Hepatocyte (in vitro differentiated cells): ENCODE measurements at regions not wholly inside any gene's neighbourhood (a gene's known extent, or its start where the extent isn't known, plus 50 kb on each side); places are given as distances from the start of the nearest gene placed in this dataset.

Experiments
- DNase-seq: peaks from one replicate; pipeline ENCODE4 v3.0.0-alpha.2; 2016; ENCODE audit warnings: low spot score
- H2AFZ ChIP-seq: fragments of 200-600 bp; sonication (generic); 2 replicates; pipeline ENCODE4 v1.6.0; 2016; ENCODE audit warnings: antibody characterized with exemption, mild to moderate bottlenecking
- H3K27ac ChIP-seq: fragments of 200-600 bp; sonication (generic); 2 replicates; pipeline ENCODE4 v1.5.1; 2016; ENCODE audit warnings: mild to moderate bottlenecking
- H3K27me3 ChIP-seq: fragments of 200-600 bp; sonication (generic); 2 replicates; pipeline ENCODE4 v1.6.1; 2016
- H3K36me3 ChIP-seq: fragments of 200-600 bp; sonication (generic); replicated peaks from 2 replicates; pipeline ENCODE4 v1.5.1; 2016; ENCODE audit warnings: low read depth; ENCODE audit not compliant: insufficient read depth
- H3K4me1 ChIP-seq: fragments of 200-600 bp; sonication (generic); 2 replicates; pipeline ENCODE4 v1.5.1; 2016; ENCODE audit warnings: mild to moderate bottlenecking, moderate library complexity; ENCODE audit not compliant: insufficient read depth
- H3K4me2 ChIP-seq: fragments of 200-600 bp; sonication (generic); 2 replicates; pipeline ENCODE4 v1.6.0; 2016
- H3K4me3 ChIP-seq: fragments of 200-600 bp; sonication (generic); 2 replicates; pipeline ENCODE4 v1.5.1; 2016; ENCODE audit warnings: mild to moderate bottlenecking
- H3K79me2 ChIP-seq: fragments of 200-600 bp; sonication (generic); 2 replicates; pipeline ENCODE4 v1.6.0; 2017; ENCODE audit warnings: mild to moderate bottlenecking
- H3K9me2 ChIP-seq: fragments of 200-600 bp; sonication (generic); replicated peaks from 2 replicates; pipeline ENCODE4 v1.6.0; 2017; ENCODE audit warnings: mild to moderate bottlenecking; ENCODE audit not compliant: insufficient read depth
- H3K9me3 ChIP-seq: fragments of 200-600 bp; sonication (generic); 2 replicates; pipeline ENCODE4 v1.5.1; 2016; ENCODE audit warnings: low read depth, mild to moderate bottlenecking
- H4K20me1 ChIP-seq: fragments of 200-600 bp; sonication (generic); 2 replicates; pipeline ENCODE4 v1.6.0; 2016; ENCODE audit warnings: mild to moderate bottlenecking; ENCODE audit not compliant: insufficient read depth, poor library complexity, severe bottlenecking
- CTCF ChIP-seq: fragments of 200-600 bp; sonication (generic); IDR thresholded peaks from 2 replicates; pipeline ENCODE4 v1.5.1; 2016; ENCODE audit warnings: antibody characterized with exemption, mild to moderate bottlenecking; ENCODE audit not compliant: poor library complexity
- EZH2 ChIP-seq: fragments of 200-600 bp; sonication (generic); IDR thresholded peaks from 2 replicates; pipeline ENCODE4 v1.6.1; 2016; ENCODE audit warnings: antibody characterized with exemption, mild to moderate bottlenecking, borderline replicate concordance
- EZH2phosphoT487 ChIP-seq: fragments of 200-600 bp; sonication (generic); IDR thresholded peaks from one replicate; pipeline ENCODE4 v1.6.1; 2018; ENCODE audit warnings: antibody characterized with exemption, mild to moderate bottlenecking, low read depth, moderate library complexity; ENCODE audit not compliant: unreplicated experiment, severe bottlenecking
- WGBS: methylation state at CpG from one replicate; pipeline ENCODE4 v1.1.6; 2016; ENCODE audit warnings: low lambda C conversion rate; ENCODE audit errors: missing lambda C conversion rate; 5-methylcytosine and 5-hydroxymethylcytosine counted together

GRCh38 chr9:129464972-129465833, 155.7 kb downstream of the C9orf50 start:
- Histone ChIP-seq H3K4me1 (peaks cover 41% of the 10 kb centered on the region), H4K20me1 (no peaks in the 10 kb centered on the region), H2AFZ (no peak overlapping the region), H3K9me3 (no peaks in the 10 kb centered on the region), H3K36me3 (no peaks in the 10 kb centered on the region), H3K9me2 (no peaks in the 10 kb centered on the region), H3K27ac (peak overlapping the region; percentile 33), H3K79me2 (peaks cover 3% of the 10 kb centered on the region), H3K4me2 (peak overlapping the region; percentile 20), H3K4me3 (no peak overlapping the region), H3K27me3 (no peaks in the 10 kb centered on the region)
- TF ChIP-seq EZH2 (no peak), CTCF (no peak), EZH2phosphoT487 (no peak)
- no peak for DNase-seq
- WGBS: 65% methylated on average over 22 of the region's 22 CpGs

- Histone ChIP-seq H3K4me3 (no peak overlapping the region), H3K27me3 (no peaks in the 10 kb centered on the region), H3K9me2 (no peaks in the 10 kb centered on the region), H3K4me1 (peaks cover 52% of the 10 kb centered on the region), H4K20me1 (no peaks in the 10 kb centered on the region), H2AFZ (no peak overlapping the region), H3K36me3 (no peaks in the 10 kb centered on the region), H3K9me3 (no peaks in the 10 kb centered on the region), H3K79me2 (peaks cover 3% of the 10 kb centered on the region), H3K27ac (peak overlapping the region; percentile 33), H3K4me2 (no peak overlapping the region)
- 92% methylated on average over 4 of the region's 5 CpGs for WGBS
- DNase-seq: no peak
- TF ChIP-seq EZH2phosphoT487 (no peak), EZH2 (no peak), CTCF (no peak)
Measured at GRCh38 chr9:129463994-129464393, 156.9 kb downstream of the C9orf50 start.

- H3K36me3 ChIP-seq: no peaks in the 10 kb centered on the region
- no peaks in the 10 kb centered on the region for H3K27me3 ChIP-seq
- no peak for DNase-seq
- peaks cover 3% of the 10 kb centered on the region for H3K79me2 ChIP-seq
- H3K9me3 ChIP-seq: no peaks in the 10 kb centered on the region
- 89% methylated on average over 10 of the region's 10 CpGs for WGBS
- H3K4me1 ChIP-seq: peaks cover 57% of the 10 kb centered on the region
- no peak for TF ChIP-seq CTCF
- no peak for TF ChIP-seq EZH2phosphoT487
- no peak for TF ChIP-seq EZH2
- no peaks in the 10 kb centered on the region for H3K9me2 ChIP-seq
- H3K4me3 ChIP-seq: no peak overlapping the region
- no peak overlapping the region for H3K4me2 ChIP-seq
- no peaks in the 10 kb centered on the region for H4K20me1 ChIP-seq
- H2AFZ ChIP-seq: no peak overlapping the region
- H3K27ac ChIP-seq: no peak overlapping the region
Measured at GRCh38 chr9:129463477-129463876, 157.4 kb downstream of the C9orf50 start.
